HEK293 (cell line): ENCODE measurements at regions not wholly inside any gene's neighbourhood (a gene's known extent, or its start where the extent isn't known, plus 50 kb on each side); places are given as distances from the start of the nearest gene placed in this dataset.

ENCODE experiments used
- KLF16 ChIP-seq: fragments of 450-650 bp; formaldehyde crosslinking; IDR thresholded peaks from 2 replicates; pipeline ENCODE4 v1.5.1; 2017; ENCODE audit warnings: missing biosample characterization, missing genetic modification characterization
- YY1 ChIP-seq: fragments of 450-650 bp; formaldehyde crosslinking; IDR thresholded peaks from 2 replicates; pipeline ENCODE4 v1.5.1; 2018; ENCODE audit warnings: missing biosample characterization, missing genetic modification characterization
- ZBTB1 ChIP-seq: fragments of 450-650 bp; formaldehyde crosslinking; IDR thresholded peaks from 2 replicates; pipeline ENCODE4 v1.5.1; 2016; ENCODE audit warnings: missing biosample characterization, missing genetic modification characterization
- ZEB2 ChIP-seq: fragments of 450-650 bp; formaldehyde crosslinking; IDR thresholded peaks from 2 replicates; pipeline ENCODE4 v1.5.1; 2016; ENCODE audit warnings: missing biosample characterization, missing genetic modification characterization
- ZFP37 ChIP-seq: fragments of 450-650 bp; formaldehyde crosslinking; IDR thresholded peaks from 2 replicates; pipeline ENCODE4 v1.5.1; 2016; ENCODE audit warnings: missing biosample characterization, missing genetic modification characterization
- ZFP69B ChIP-seq: fragments of 450-650 bp; formaldehyde crosslinking; IDR thresholded peaks from 2 replicates; pipeline ENCODE4 v1.5.1; 2016; ENCODE audit warnings: missing biosample characterization, missing genetic modification characterization
- ZNF10 ChIP-seq: fragments of 450-650 bp; formaldehyde crosslinking; IDR thresholded peaks from 2 replicates; pipeline ENCODE4 v1.5.1; 2017; ENCODE audit warnings: missing biosample characterization, missing genetic modification characterization
- ZNF311 ChIP-seq: fragments of 450-650 bp; formaldehyde crosslinking; IDR thresholded peaks from 2 replicates; pipeline ENCODE4 v1.5.1; 2017; ENCODE audit warnings: missing biosample characterization, missing genetic modification characterization, borderline replicate concordance
- ZNF350 ChIP-seq: fragments of 450-650 bp; formaldehyde crosslinking; IDR thresholded peaks from 2 replicates; pipeline ENCODE4 v1.5.0; 2017; ENCODE audit warnings: missing biosample characterization, mild to moderate bottlenecking, missing genetic modification characterization
- ZNF623 ChIP-seq: fragments of 450-650 bp; formaldehyde crosslinking; IDR thresholded peaks from 2 replicates; pipeline ENCODE4 v1.5.1; 2016; ENCODE audit warnings: missing biosample characterization, missing genetic modification characterization
- ZNF707 ChIP-seq: fragments of 450-650 bp; formaldehyde crosslinking; IDR thresholded peaks from 2 replicates; pipeline ENCODE4 v1.5.1; 2016; ENCODE audit warnings: missing biosample characterization, missing genetic modification characterization
- ZNF830 ChIP-seq: fragments of 450-650 bp; IDR thresholded peaks from 2 replicates; pipeline ENCODE4 v1.5.0; 2018; ENCODE audit warnings: missing biosample characterization, missing genetic modification characterization, low read depth, mild to moderate bottlenecking, moderate library complexity
- TF ChIP-seq, protein P1 (sequence below): fragments of 450-650 bp; formaldehyde crosslinking; IDR thresholded peaks from 2 replicates; pipeline ENCODE4 v1.5.1; 2016; ENCODE audit warnings: missing biosample characterization, missing genetic modification characterization
- TF ChIP-seq, protein P2 (sequence below): fragments of 450-650 bp; formaldehyde crosslinking; IDR thresholded peaks from 2 replicates; pipeline ENCODE4 v1.5.1; 2016; ENCODE audit warnings: missing biosample characterization, missing genetic modification characterization

DNA sequence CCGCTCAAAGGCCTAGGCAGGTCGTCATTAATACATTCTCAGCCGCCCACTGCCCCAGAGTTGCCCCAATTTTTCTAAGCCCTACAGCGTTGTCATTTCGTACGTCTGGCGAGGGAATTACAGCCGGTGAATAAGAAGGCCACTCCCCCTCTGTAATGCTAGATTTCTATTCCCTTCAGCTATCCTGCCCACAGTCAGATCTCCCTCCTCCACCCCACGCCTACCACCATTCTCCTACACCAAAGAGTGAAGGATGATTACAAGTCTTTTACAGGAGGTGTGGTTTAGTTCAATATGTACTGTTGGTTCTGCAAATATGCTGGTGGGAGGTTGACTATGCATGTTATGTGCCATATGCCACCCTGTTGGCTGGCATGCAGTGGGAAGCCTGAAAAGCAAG is 83.7 kb upstream of the SMIM15 start:
- TF ChIP-seq ZNF830 (no peak), ZFP37 (tag by site-specific recombination) (no peak), ZNF10 (tag by site-specific recombination) (no peak), KLF16 (tag by site-specific recombination) (no peak), ZNF350 (tag by site-specific recombination) (no peak), YY1 (tag by site-specific recombination) (no peak), ZNF623 (tag by site-specific recombination) (no peak), ZFP69B (tag by site-specific recombination) (no peak), ZNF707 (no peak), ZEB2 (tag by site-specific recombination) (no peak), ZBTB1 (no peak), ZNF311 (tag by site-specific recombination) (no peak)
- TF ChIP-seq, protein P1, sequence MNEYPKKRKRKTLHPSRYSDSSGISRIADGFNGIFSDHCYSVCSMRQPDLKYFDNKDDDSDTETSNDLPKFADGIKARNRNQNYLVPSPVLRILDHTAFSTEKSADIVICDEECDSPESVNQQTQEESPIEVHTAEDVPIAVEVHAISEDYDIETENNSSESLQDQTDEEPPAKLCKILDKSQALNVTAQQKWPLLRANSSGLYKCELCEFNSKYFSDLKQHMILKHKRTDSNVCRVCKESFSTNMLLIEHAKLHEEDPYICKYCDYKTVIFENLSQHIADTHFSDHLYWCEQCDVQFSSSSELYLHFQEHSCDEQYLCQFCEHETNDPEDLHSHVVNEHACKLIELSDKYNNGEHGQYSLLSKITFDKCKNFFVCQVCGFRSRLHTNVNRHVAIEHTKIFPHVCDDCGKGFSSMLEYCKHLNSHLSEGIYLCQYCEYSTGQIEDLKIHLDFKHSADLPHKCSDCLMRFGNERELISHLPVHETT (tag by site-specific recombination): no peak
- TF ChIP-seq, protein P2, sequence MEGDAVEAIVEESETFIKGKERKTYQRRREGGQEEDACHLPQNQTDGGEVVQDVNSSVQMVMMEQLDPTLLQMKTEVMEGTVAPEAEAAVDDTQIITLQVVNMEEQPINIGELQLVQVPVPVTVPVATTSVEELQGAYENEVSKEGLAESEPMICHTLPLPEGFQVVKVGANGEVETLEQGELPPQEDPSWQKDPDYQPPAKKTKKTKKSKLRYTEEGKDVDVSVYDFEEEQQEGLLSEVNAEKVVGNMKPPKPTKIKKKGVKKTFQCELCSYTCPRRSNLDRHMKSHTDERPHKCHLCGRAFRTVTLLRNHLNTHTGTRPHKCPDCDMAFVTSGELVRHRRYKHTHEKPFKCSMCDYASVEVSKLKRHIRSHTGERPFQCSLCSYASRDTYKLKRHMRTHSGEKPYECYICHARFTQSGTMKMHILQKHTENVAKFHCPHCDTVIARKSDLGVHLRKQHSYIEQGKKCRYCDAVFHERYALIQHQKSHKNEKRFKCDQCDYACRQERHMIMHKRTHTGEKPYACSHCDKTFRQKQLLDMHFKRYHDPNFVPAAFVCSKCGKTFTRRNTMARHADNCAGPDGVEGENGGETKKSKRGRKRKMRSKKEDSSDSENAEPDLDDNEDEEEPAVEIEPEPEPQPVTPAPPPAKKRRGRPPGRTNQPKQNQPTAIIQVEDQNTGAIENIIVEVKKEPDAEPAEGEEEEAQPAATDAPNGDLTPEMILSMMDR (tag by site-specific recombination): no peak
